Lower lobe of right lung (tissue), 2 donors: ENCODE measurements at regions not wholly inside any gene's neighbourhood (a gene's known extent, or its start where the extent isn't known, plus 50 kb on each side); places are given as distances from the start of the nearest gene placed in this dataset.

Experiments used
- ATAC-seq, 2 donors: fragments of 200-7000 bp; cut with Tn5 transposase; one replicate each; pipeline ENCODE4 v1.9.1; 2020 to 2022; ENCODE audit warnings: mild to moderate bottlenecking in 2 of 2, moderate library complexity in 2 of 2
- DNase-seq: peaks from one replicate; pipeline ENCODE4 v3.0.0-alpha.2; 2020
- H3K27ac ChIP-seq: fragments of 200-600 bp; one replicate; pipeline ENCODE4 v1.8.0; 2022
- H3K27me3 ChIP-seq: fragments of 200-600 bp; one replicate; pipeline ENCODE4 v1.8.0; 2022; ENCODE audit warnings: low read depth
- H3K36me3 ChIP-seq: fragments of 200-600 bp; one replicate; pipeline ENCODE4 v1.8.0; 2022; ENCODE audit warnings: mild to moderate bottlenecking
- H3K4me1 ChIP-seq: fragments of 200-600 bp; one replicate; pipeline ENCODE4 v1.8.0; 2022
- H3K4me3 ChIP-seq: fragments of 200-600 bp; one replicate; pipeline ENCODE4 v1.8.0; 2022; ENCODE audit warnings: mild to moderate bottlenecking
- H3K9me3 ChIP-seq: fragments of 200-600 bp; one replicate; pipeline ENCODE4 v1.8.0; 2022
- CTCF ChIP-seq: fragments of 200-600 bp; IDR thresholded peaks from one replicate; pipeline ENCODE4 v1.8.0; 2022; ENCODE audit warnings: antibody characterized with exemption, mild to moderate bottlenecking
- intact Hi-C: fragments of 100-400 bp; cut with DNase I; formaldehyde crosslinking; loops from one replicate; pipeline ENCODE4 v1.11.0; 2022
- donor health status: DM: no; HTN: yes; CAD: no; lungs with severe emphysema.

GRCh38 chr20:17138237-17138636, 88.6 kb upstream of the PCSK2 start:
- no peaks in the 10 kb centered on the region for H3K27me3 ChIP-seq
- no peak for ATAC-seq

GRCh38 chr20:17140894-17141293, 85.9 kb upstream of the PCSK2 start:
- H3K36me3 ChIP-seq, result no peaks in the 10 kb centered on the region
- ATAC-seq (no peak), DNase-seq (no peak)
- TF ChIP-seq CTCF, result no peak
- H3K4me3 ChIP-seq, result no peak overlapping the region
- H3K9me3 ChIP-seq, result no peaks in the 10 kb centered on the region
- no peak overlapping the region for H3K27ac ChIP-seq
- intact Hi-C loops, result no loop called here
- no peaks in the 10 kb centered on the region for H3K4me1 ChIP-seq
- H3K27me3 ChIP-seq, result no peaks in the 10 kb centered on the region

More at GRCh38 chr20:17138237-17138636, 88.6 kb upstream of the PCSK2 start:
- Histone ChIP-seq H3K36me3 (no peaks in the 10 kb centered on the region), H3K4me3 (no peak overlapping the region), H3K4me1 (no peaks in the 10 kb centered on the region), H3K27ac (no peak overlapping the region), H3K9me3 (no peaks in the 10 kb centered on the region)
- TF ChIP-seq CTCF, result no peak
- intact Hi-C loops, result no loop called here
- no peak for DNase-seq

- Histone ChIP-seq H3K27ac (no peak overlapping the region), H3K9me3 (no peaks in the 10 kb centered on the region), H3K36me3 (no peaks in the 10 kb centered on the region), H3K27me3 (no peaks in the 10 kb centered on the region), H3K4me1 (no peaks in the 10 kb centered on the region), H3K4me3 (no peak overlapping the region)
- intact Hi-C loops, result no loop called here
- no peak for TF ChIP-seq CTCF
- DNase-seq (no peak), ATAC-seq (no peak)
These were observed 85.3 kb upstream of the PCSK2 start for GRCh38 chr20:17141568-17141967.

- intact Hi-C loops, result no loop called here
- Histone ChIP-seq H3K4me3 (no peak overlapping the region), H3K27ac (no peak overlapping the region), H3K4me1 (no peaks in the 10 kb centered on the region), H3K9me3 (no peaks in the 10 kb centered on the region), H3K36me3 (no peaks in the 10 kb centered on the region), H3K27me3 (no peaks in the 10 kb centered on the region)
- DNase-seq (no peak), ATAC-seq (no peak)
- no peak for TF ChIP-seq CTCF
These were observed 84.2 kb upstream of the PCSK2 start for GRCh38 chr20:17142666-17143065.

GRCh38 chr20:17150858-17151257, 76.0 kb upstream of the PCSK2 start:
- no peak for DNase-seq
- Histone ChIP-seq H3K27me3 (no peaks in the 10 kb centered on the region), H3K4me1 (no peaks in the 10 kb centered on the region), H3K36me3 (no peaks in the 10 kb centered on the region), H3K27ac (no peak overlapping the region), H3K9me3 (no peaks in the 10 kb centered on the region), H3K4me3 (no peak overlapping the region)
- no peak for TF ChIP-seq CTCF
- no peak for ATAC-seq
- intact Hi-C loops, result no loop called here

GRCh38 chr20:17155401-17155800, 71.4 kb upstream of the PCSK2 start:
- ATAC-seq (peak in 1 of 2 donors; percentile 14), DNase-seq (no peak)
- H3K27ac ChIP-seq, result no peak overlapping the region
- H3K4me3 ChIP-seq, result no peak overlapping the region
- no peaks in the 10 kb centered on the region for H3K27me3 ChIP-seq
- intact Hi-C loops, result no loop called here
- TF ChIP-seq CTCF, result no peak
- no peaks in the 10 kb centered on the region for H3K9me3 ChIP-seq
- no peaks in the 10 kb centered on the region for H3K4me1 ChIP-seq
- no peaks in the 10 kb centered on the region for H3K36me3 ChIP-seq
